Skeletal muscle satellite cell (primary cell): ENCODE measurements at regions not wholly inside any gene's neighbourhood (a gene's known extent, or its start where the extent isn't known, plus 50 kb on each side); places are given as distances from the start of the nearest gene placed in this dataset.

Experiments
- H3K27me3 ChIP-seq: 2 replicates; pipeline ENCODE4 v1.7.0; 2013; ENCODE audit warnings: low read length; ENCODE audit not compliant: control insufficient read depth, insufficient read depth
- H3K36me3 ChIP-seq: 2 replicates; pipeline ENCODE4 v1.7.0; 2013; ENCODE audit warnings: mild to moderate bottlenecking, control low read depth, low read length; ENCODE audit not compliant: insufficient read depth
- H3K4me1 ChIP-seq: 2 replicates; pipeline ENCODE4 v1.7.0; 2013; ENCODE audit warnings: low read length; ENCODE audit not compliant: control insufficient read depth, insufficient read depth
- H3K4me2 ChIP-seq: 2 replicates; pipeline ENCODE4 v1.7.0; 2013; ENCODE audit warnings: mild to moderate bottlenecking, low read length
- H3K4me3 ChIP-seq: 2 replicates; pipeline ENCODE4 v1.7.0; 2013; ENCODE audit warnings: low read length
- H3K9ac ChIP-seq: 2 replicates; pipeline ENCODE4 v1.7.0; 2013; ENCODE audit warnings: mild to moderate bottlenecking, low read depth, low read length, moderate library complexity
- H3K9me3 ChIP-seq: replicated peaks from 2 replicates; pipeline ENCODE4 v1.7.0; 2013; ENCODE audit warnings: mild to moderate bottlenecking, control low read depth, low read length

GRCh38 chr9:88660611-88661010 lies 125.6 kb downstream of the NXNL2 start:
- Histone ChIP-seq H3K9ac (no peak overlapping the region), H3K27me3 (no peaks in the 10 kb centered on the region), H3K36me3 (no peaks in the 10 kb centered on the region), H3K4me2 (no peak overlapping the region), H3K9me3 (no peaks in the 10 kb centered on the region), H3K4me3 (no peak overlapping the region), H3K4me1 (peaks cover 13% of the 10 kb centered on the region)

- Histone ChIP-seq H3K4me3 (no peak overlapping the region), H3K9ac (no peak overlapping the region), H3K27me3 (no peaks in the 10 kb centered on the region), H3K4me2 (no peak overlapping the region), H3K4me1 (peaks cover 13% of the 10 kb centered on the region), H3K36me3 (no peaks in the 10 kb centered on the region), H3K9me3 (no peaks in the 10 kb centered on the region)
These were observed 126.8 kb downstream of the NXNL2 start for GRCh38 chr9:88661759-88662158.

GRCh38 chr9:88663771-88664419 lies 128.9 kb downstream of the NXNL2 start:
- Histone ChIP-seq H3K4me2 (no peak overlapping the region), H3K4me1 (peaks cover under 1% of the 10 kb centered on the region), H3K4me3 (no peak overlapping the region), H3K9me3 (no peaks in the 10 kb centered on the region), H3K27me3 (no peaks in the 10 kb centered on the region), H3K9ac (no peak overlapping the region), H3K36me3 (no peaks in the 10 kb centered on the region)

- Histone ChIP-seq H3K4me3 (no peak overlapping the region), H3K9ac (no peak overlapping the region), H3K4me1 (no peaks in the 10 kb centered on the region), H3K9me3 (no peaks in the 10 kb centered on the region), H3K36me3 (no peaks in the 10 kb centered on the region), H3K4me2 (no peak overlapping the region), H3K27me3 (no peaks in the 10 kb centered on the region)
These were observed 129.8 kb downstream of the NXNL2 start for GRCh38 chr9:88664773-88665172.

- Histone ChIP-seq H3K36me3 (no peaks in the 10 kb centered on the region), H3K9me3 (no peaks in the 10 kb centered on the region), H3K9ac (no peak overlapping the region), H3K4me3 (no peak overlapping the region), H3K27me3 (no peaks in the 10 kb centered on the region), H3K4me2 (no peak overlapping the region), H3K4me1 (no peaks in the 10 kb centered on the region)
These were observed 138.1 kb downstream of the NXNL2 start for GRCh38 chr9:88672874-88673689.

GRCh38 chr9:88673886-88674285 lies 138.9 kb downstream of the NXNL2 start:
- Histone ChIP-seq H3K4me2 (no peak overlapping the region), H3K27me3 (no peaks in the 10 kb centered on the region), H3K9me3 (no peaks in the 10 kb centered on the region), H3K4me3 (no peak overlapping the region), H3K36me3 (no peaks in the 10 kb centered on the region), H3K4me1 (no peaks in the 10 kb centered on the region), H3K9ac (no peak overlapping the region)

GRCh38 chr9:88676644-88677043 lies 141.7 kb downstream of the NXNL2 start:
- Histone ChIP-seq H3K36me3 (no peaks in the 10 kb centered on the region), H3K27me3 (no peaks in the 10 kb centered on the region), H3K4me3 (no peak overlapping the region), H3K9ac (no peak overlapping the region), H3K4me2 (no peak overlapping the region), H3K4me1 (peaks cover 14% of the 10 kb centered on the region), H3K9me3 (no peaks in the 10 kb centered on the region)

GRCh38 chr9:88678008-88678407 lies 143.0 kb downstream of the NXNL2 start:
- Histone ChIP-seq H3K4me1 (peaks cover 14% of the 10 kb centered on the region), H3K27me3 (no peaks in the 10 kb centered on the region), H3K4me2 (no peak overlapping the region), H3K4me3 (no peak overlapping the region), H3K36me3 (no peaks in the 10 kb centered on the region), H3K9ac (no peak overlapping the region), H3K9me3 (no peaks in the 10 kb centered on the region)

GRCh38 chr9:88678431-88678830 lies 143.5 kb downstream of the NXNL2 start:
- Histone ChIP-seq H3K27me3 (no peaks in the 10 kb centered on the region), H3K4me1 (peaks cover 14% of the 10 kb centered on the region), H3K9ac (no peak overlapping the region), H3K4me3 (no peak overlapping the region), H3K36me3 (no peaks in the 10 kb centered on the region), H3K9me3 (no peaks in the 10 kb centered on the region), H3K4me2 (no peak overlapping the region)

- Histone ChIP-seq H3K4me1 (peaks cover 14% of the 10 kb centered on the region), H3K9me3 (no peaks in the 10 kb centered on the region), H3K4me3 (peak overlapping the region; percentile 33), H3K4me2 (peak overlapping the region; percentile 22), H3K27me3 (no peaks in the 10 kb centered on the region), H3K9ac (no peak overlapping the region), H3K36me3 (no peaks in the 10 kb centered on the region)
These were observed 145.1 kb downstream of the NXNL2 start for GRCh38 chr9:88680041-88680440.

GRCh38 chr9:88680505-88681160 lies 145.7 kb downstream of the NXNL2 start:
- Histone ChIP-seq H3K4me2 (peak overlapping the region; percentile 22), H3K9ac (no peak overlapping the region), H3K4me1 (peaks cover 14% of the 10 kb centered on the region), H3K4me3 (peak overlapping the region; percentile 33), H3K27me3 (no peaks in the 10 kb centered on the region), H3K36me3 (no peaks in the 10 kb centered on the region), H3K9me3 (no peaks in the 10 kb centered on the region)
